ENCODE measurements at regions not wholly inside any gene's neighbourhood (a gene's known extent, or its start where the extent isn't known, plus 50 kb on each side); places are given as distances from the start of the nearest gene placed in this dataset.

DNA sequence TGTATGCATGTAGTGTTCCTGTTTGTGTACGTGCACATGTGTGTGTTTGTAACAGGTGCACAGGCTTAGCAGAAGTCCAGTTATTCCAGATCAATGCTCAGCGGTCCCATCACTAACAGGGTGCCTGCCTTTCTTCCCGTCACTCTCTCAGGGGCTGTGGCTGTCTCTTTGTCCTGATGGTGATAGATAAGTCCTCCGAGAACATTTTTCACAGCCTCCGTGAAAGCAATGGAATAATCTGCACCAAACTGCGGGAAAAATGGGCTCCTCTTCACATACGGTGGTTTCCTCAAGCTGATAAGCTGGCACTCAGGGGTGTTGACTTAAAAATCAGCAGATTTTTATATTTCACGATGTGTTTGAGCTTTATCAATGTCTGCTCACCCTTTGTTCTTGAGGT, 342.3 kb downstream of the TMEM114 start:
- TF ChIP-seq ZBTB7A (IDR thresholded peaks at IDR 0.05; ENCODE audit: low read depth) (no peak), EGR1 (IDR thresholded peaks at IDR 0.05) (no peak), FOXM1 (IDR thresholded peaks at IDR 0.05; ENCODE audit: borderline replicate concordance, low read depth) (no peak), TAF1 (IDR thresholded peaks at IDR 0.05; ENCODE audit: low read depth) (no peak), NFIC (IDR thresholded peaks at IDR 0.05) (no peak), YY1 (IDR thresholded peaks at IDR 0.05; ENCODE audit: low read depth) (no peak), EP300 (IDR thresholded peaks at IDR 0.05; ENCODE audit: borderline replicate concordance) (no peak), TEAD4 (IDR thresholded peaks at IDR 0.05) (no peak), CREB1 (IDR thresholded peaks at IDR 0.05; ENCODE audit: low read depth) (no peak)
- TF ChIP-seq, protein P1, sequence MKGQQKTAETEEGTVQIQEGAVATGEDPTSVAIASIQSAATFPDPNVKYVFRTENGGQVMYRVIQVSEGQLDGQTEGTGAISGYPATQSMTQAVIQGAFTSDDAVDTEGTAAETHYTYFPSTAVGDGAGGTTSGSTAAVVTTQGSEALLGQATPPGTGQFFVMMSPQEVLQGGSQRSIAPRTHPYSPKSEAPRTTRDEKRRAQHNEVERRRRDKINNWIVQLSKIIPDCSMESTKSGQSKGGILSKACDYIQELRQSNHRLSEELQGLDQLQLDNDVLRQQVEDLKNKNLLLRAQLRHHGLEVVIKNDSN (IDR thresholded peaks at IDR 0.05): no peak

DNA sequence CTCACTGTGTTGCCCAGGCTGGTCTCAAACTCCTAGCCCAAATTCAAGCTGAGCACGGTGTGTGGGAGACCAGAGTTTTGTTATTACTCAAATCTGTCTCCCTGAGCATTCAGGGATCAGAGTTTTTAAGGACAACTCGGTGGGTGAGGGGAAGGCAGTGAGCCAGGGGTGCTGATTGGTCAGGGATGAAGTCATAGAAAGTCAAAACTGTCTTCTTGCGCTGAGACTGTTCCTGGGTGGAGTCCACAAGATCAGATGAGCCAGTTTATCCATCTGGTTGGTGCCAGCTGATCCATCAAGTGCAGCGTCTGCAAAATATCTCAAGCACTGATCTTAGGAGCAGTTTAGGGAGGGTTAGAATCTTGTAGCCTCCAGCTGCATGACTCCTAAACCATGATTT, 346.3 kb downstream of the TMEM114 start:
- TF ChIP-seq RAD21 (IDR thresholded peaks at IDR 0.05; ENCODE audit: low read depth) (no peak), YY1 (IDR thresholded peaks at IDR 0.05; ENCODE audit: low read depth) (no peak), TEAD4 (IDR thresholded peaks at IDR 0.05) (no peak), EGR1 (IDR thresholded peaks at IDR 0.05) (no peak), TCF12 (IDR thresholded peaks at IDR 0.05; ENCODE audit: low read depth) (no peak), CEBPB (IDR thresholded peaks at IDR 0.05) (no peak), FOXM1 (IDR thresholded peaks at IDR 0.05; ENCODE audit: borderline replicate concordance, low read depth) (no peak)

DNA sequence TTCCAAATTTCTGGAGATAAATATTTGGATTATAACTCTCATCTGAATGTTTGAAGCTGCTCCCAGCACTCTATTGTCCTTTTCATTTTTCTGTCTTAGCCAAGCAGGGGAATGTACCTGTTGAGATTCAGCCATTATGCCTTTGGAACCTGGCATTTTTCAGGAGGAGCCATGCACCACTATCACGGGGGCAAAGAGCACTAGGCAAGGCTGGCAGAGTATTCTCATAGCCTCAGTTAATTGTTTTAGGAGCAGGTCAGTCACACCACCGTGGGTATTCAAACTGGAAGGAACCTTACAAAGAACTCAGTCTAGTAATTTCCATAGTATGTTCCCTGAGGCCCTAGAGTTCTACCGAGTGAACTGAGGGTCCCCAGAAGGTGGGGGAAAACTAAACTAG, 348.9 kb downstream of the TMEM114 start:
- no peak for TF ChIP-seq EGR1 (IDR thresholded peaks at IDR 0.05)
- TF ChIP-seq CEBPB (IDR thresholded peaks at IDR 0.05): no peak
- no peak for TF ChIP-seq NFIC (IDR thresholded peaks at IDR 0.05)
- TF ChIP-seq, protein P1 (IDR thresholded peaks at IDR 0.05): no peak
- no peak for TF ChIP-seq CREB1 (IDR thresholded peaks at IDR 0.05; ENCODE audit: low read depth)
- TF ChIP-seq TCF12 (IDR thresholded peaks at IDR 0.05; ENCODE audit: low read depth): no peak
- TF ChIP-seq, protein P2, sequence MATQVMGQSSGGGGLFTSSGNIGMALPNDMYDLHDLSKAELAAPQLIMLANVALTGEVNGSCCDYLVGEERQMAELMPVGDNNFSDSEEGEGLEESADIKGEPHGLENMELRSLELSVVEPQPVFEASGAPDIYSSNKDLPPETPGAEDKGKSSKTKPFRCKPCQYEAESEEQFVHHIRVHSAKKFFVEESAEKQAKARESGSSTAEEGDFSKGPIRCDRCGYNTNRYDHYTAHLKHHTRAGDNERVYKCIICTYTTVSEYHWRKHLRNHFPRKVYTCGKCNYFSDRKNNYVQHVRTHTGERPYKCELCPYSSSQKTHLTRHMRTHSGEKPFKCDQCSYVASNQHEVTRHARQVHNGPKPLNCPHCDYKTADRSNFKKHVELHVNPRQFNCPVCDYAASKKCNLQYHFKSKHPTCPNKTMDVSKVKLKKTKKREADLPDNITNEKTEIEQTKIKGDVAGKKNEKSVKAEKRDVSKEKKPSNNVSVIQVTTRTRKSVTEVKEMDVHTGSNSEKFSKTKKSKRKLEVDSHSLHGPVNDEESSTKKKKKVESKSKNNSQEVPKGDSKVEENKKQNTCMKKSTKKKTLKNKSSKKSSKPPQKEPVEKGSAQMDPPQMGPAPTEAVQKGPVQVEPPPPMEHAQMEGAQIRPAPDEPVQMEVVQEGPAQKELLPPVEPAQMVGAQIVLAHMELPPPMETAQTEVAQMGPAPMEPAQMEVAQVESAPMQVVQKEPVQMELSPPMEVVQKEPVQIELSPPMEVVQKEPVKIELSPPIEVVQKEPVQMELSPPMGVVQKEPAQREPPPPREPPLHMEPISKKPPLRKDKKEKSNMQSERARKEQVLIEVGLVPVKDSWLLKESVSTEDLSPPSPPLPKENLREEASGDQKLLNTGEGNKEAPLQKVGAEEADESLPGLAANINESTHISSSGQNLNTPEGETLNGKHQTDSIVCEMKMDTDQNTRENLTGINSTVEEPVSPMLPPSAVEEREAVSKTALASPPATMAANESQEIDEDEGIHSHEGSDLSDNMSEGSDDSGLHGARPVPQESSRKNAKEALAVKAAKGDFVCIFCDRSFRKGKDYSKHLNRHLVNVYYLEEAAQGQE (IDR thresholded peaks at IDR 0.05; ENCODE audit: low read depth): no peak
- TF ChIP-seq EP300 (IDR thresholded peaks at IDR 0.05; ENCODE audit: borderline replicate concordance): no peak
- no peak for TF ChIP-seq RAD21 (IDR thresholded peaks at IDR 0.05; ENCODE audit: low read depth)
- no peak for TF ChIP-seq TEAD4 (IDR thresholded peaks at IDR 0.05)
- TF ChIP-seq, protein P3, sequence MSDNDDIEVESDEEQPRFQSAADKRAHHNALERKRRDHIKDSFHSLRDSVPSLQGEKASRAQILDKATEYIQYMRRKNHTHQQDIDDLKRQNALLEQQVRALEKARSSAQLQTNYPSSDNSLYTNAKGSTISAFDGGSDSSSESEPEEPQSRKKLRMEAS (IDR thresholded peaks at IDR 0.05): no peak
- TF ChIP-seq YY1 (IDR thresholded peaks at IDR 0.05; ENCODE audit: low read depth): no peak
- TF ChIP-seq FOXM1 (IDR thresholded peaks at IDR 0.05; ENCODE audit: borderline replicate concordance, low read depth): no peak
- no peak for TF ChIP-seq ZBTB7A (IDR thresholded peaks at IDR 0.05; ENCODE audit: low read depth)
- no peak for TF ChIP-seq TAF1 (IDR thresholded peaks at IDR 0.05; ENCODE audit: low read depth)

DNA sequence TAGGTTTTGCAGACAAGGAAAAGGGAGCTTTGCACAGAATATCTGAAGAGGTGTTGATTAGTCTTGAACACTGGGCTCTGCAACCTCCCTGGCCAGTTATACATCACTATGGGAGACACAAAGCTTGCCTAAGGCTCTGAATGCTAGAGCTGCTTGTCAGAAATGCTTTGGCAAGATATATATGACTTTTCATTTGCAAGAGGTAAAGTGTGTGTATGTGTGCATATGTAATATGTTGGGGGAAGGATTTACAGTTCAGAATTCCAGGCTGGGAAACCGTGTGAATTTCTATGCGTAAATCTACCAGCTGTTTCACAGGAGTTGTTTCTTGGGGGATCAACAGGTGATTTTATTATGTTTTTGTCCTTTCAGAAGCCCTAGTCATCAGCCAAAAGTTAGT, 350.9 kb downstream of the TMEM114 start:
- no peak for TF ChIP-seq EGR1 (IDR thresholded peaks at IDR 0.05)
- no peak for TF ChIP-seq YY1 (IDR thresholded peaks at IDR 0.05; ENCODE audit: low read depth)
- TF ChIP-seq CREB1 (IDR thresholded peaks at IDR 0.05; ENCODE audit: low read depth): no peak
- TF ChIP-seq TAF1 (IDR thresholded peaks at IDR 0.05; ENCODE audit: low read depth): no peak
- TF ChIP-seq, protein P3 (IDR thresholded peaks at IDR 0.05): no peak
- TF ChIP-seq EP300 (IDR thresholded peaks at IDR 0.05; ENCODE audit: borderline replicate concordance): no peak
- TF ChIP-seq FOXM1 (IDR thresholded peaks at IDR 0.05; ENCODE audit: borderline replicate concordance, low read depth): no peak
- TF ChIP-seq, protein P1 (IDR thresholded peaks at IDR 0.05): no peak
- TF ChIP-seq CEBPB (IDR thresholded peaks at IDR 0.05): no peak
- TF ChIP-seq TEAD4 (IDR thresholded peaks at IDR 0.05): no peak
- TF ChIP-seq, protein P2 (IDR thresholded peaks at IDR 0.05; ENCODE audit: low read depth): no peak
- TF ChIP-seq NFIC (IDR thresholded peaks at IDR 0.05): no peak
- no peak for TF ChIP-seq TCF12 (IDR thresholded peaks at IDR 0.05; ENCODE audit: low read depth)
- no peak for TF ChIP-seq RAD21 (IDR thresholded peaks at IDR 0.05; ENCODE audit: low read depth)

DNA sequence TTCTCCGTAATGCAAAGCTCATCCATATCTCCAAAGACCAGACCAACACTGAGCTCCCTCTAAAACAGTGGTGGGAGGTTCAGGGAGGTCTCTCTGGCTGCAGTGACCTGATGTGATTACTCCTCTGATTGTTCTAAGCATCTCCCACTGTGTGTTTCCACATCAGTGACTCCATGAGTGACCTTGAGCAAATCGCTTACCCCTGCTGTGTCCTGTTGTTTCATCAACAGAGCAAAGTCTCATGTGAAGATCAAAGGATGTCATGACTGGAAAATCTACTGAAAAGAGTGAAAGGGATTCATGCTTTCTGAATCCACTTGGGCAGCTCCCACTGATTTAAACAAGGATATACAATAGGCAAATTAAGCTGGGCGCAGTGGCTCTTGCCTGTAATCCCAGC, 352.9 kb downstream of the TMEM114 start:
- TF ChIP-seq FOXM1 (IDR thresholded peaks at IDR 0.05; ENCODE audit: borderline replicate concordance, low read depth) (no peak), CREB1 (IDR thresholded peaks at IDR 0.05; ENCODE audit: low read depth) (no peak), NFIC (IDR thresholded peaks at IDR 0.05) (no peak), CEBPB (IDR thresholded peaks at IDR 0.05) (no peak), TEAD4 (IDR thresholded peaks at IDR 0.05) (no peak), TCF12 (IDR thresholded peaks at IDR 0.05; ENCODE audit: low read depth) (no peak), ZBTB7A (IDR thresholded peaks at IDR 0.05; ENCODE audit: low read depth) (no peak), TAF1 (IDR thresholded peaks at IDR 0.05; ENCODE audit: low read depth) (no peak), YY1 (IDR thresholded peaks at IDR 0.05; ENCODE audit: low read depth) (no peak), RAD21 (IDR thresholded peaks at IDR 0.05; ENCODE audit: low read depth) (no peak), EGR1 (IDR thresholded peaks at IDR 0.05) (no peak), EP300 (IDR thresholded peaks at IDR 0.05; ENCODE audit: borderline replicate concordance) (no peak)
- TF ChIP-seq, protein P2 (IDR thresholded peaks at IDR 0.05; ENCODE audit: low read depth): no peak
- TF ChIP-seq, protein P3 (IDR thresholded peaks at IDR 0.05): no peak
- TF ChIP-seq, protein P1 (IDR thresholded peaks at IDR 0.05): no peak

Data from Ishikawa (cell line).